ENCODE measurements at regions not wholly inside any gene's neighbourhood (a gene's known extent, or its start where the extent isn't known, plus 50 kb on each side); places are given as distances from the start of the nearest gene placed in this dataset.

- DNase-seq (ENCODE audit: low read depth): no peak
- no peak overlapping the region for H3K4me3 ChIP-seq (ENCODE audit: control insufficient read depth, low read depth, low read length)
- TF ChIP-seq, protein P1, sequence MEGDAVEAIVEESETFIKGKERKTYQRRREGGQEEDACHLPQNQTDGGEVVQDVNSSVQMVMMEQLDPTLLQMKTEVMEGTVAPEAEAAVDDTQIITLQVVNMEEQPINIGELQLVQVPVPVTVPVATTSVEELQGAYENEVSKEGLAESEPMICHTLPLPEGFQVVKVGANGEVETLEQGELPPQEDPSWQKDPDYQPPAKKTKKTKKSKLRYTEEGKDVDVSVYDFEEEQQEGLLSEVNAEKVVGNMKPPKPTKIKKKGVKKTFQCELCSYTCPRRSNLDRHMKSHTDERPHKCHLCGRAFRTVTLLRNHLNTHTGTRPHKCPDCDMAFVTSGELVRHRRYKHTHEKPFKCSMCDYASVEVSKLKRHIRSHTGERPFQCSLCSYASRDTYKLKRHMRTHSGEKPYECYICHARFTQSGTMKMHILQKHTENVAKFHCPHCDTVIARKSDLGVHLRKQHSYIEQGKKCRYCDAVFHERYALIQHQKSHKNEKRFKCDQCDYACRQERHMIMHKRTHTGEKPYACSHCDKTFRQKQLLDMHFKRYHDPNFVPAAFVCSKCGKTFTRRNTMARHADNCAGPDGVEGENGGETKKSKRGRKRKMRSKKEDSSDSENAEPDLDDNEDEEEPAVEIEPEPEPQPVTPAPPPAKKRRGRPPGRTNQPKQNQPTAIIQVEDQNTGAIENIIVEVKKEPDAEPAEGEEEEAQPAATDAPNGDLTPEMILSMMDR (IDR thresholded peaks at IDR 0.05; ENCODE audit: control insufficient read depth, insufficient read depth, low read depth, low read length, missing control alignments): no peak
Measured at GRCh38 chr7:18210788-18211187, 183.1 kb upstream of the PRPS1L1 start.

DNA sequence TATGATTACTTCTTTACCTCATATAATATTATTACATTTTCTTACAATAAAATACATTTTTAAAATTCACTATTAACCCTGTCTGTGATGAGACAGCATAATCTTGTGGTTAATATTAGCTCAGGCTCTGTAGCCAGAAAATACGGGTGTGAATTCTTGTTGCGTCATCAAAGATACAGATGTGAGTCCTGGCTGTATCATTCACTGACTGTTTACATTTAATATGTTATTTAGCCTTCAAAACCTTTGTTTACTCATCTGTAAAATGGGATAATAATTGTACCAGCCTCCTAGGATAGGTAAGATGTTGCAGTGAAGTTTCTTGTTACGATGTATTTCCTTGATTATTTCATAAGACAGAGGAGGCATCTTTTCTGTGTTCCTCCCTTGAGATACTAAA, 184.7 kb upstream of the PRPS1L1 start:
- no peak for DNase-seq (ENCODE audit: low read depth)
- TF ChIP-seq, protein P1 (IDR thresholded peaks at IDR 0.05; ENCODE audit: control insufficient read depth, insufficient read depth, low read depth, low read length, missing control alignments): no peak
- H3K4me3 ChIP-seq (ENCODE audit: control insufficient read depth, low read depth, low read length): no peak overlapping the region

DNA sequence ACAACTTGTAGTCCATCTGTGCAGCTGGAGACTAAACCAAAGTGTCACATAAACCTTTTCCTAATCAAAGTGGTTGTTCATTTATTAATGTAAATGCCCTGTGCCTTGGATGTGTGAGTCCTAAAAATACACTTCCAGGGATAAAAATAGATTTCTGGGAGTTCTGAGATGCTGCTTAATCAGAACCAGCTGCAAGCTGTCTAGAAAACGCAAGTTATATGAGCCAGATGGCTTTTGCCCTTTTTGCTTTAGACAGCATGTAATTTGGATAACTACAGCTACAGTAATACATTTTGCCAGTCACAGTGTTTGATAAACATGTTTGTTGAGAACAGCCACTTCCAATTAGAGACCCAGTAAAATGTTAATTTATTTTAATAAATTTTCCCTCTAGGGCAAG, 185.1 kb upstream of the PRPS1L1 start:
- DNase-seq (ENCODE audit: low read depth): peak; percentile 62
- no peak overlapping the region for H3K4me3 ChIP-seq (ENCODE audit: control insufficient read depth, low read depth, low read length)
- TF ChIP-seq, protein P1 (IDR thresholded peaks at IDR 0.05; ENCODE audit: control insufficient read depth, insufficient read depth, low read depth, low read length, missing control alignments): no peak

DNA sequence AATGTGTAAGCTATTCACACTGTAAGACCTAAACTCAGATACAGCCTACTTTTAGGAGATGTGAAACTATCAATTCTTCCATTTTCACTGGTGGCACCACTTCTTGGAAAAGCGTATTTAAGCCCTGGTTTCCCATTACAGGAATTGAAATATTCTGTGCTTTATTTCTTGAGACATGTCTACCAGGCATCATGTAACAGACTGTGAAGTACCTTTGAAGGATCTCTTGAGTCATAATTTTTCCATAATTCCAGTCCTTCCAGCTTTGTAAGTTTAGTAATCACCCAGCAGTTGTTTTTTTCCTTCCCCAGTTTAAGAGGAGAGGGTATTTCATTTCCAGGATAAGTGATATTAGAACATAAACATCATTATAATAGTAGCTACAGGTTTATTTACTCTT, 186.0 kb upstream of the PRPS1L1 start:
- TF ChIP-seq, protein P1 (IDR thresholded peaks at IDR 0.05; ENCODE audit: control insufficient read depth, insufficient read depth, low read depth, low read length, missing control alignments): no peak
- H3K4me3 ChIP-seq (ENCODE audit: control insufficient read depth, low read depth, low read length): no peak overlapping the region
- DNase-seq (ENCODE audit: low read depth): no peak

GRCh38 chr7:18216270-18216669, 188.6 kb upstream of the PRPS1L1 start:
- H3K4me3 ChIP-seq (ENCODE audit: control insufficient read depth, low read depth, low read length): no peak overlapping the region
- TF ChIP-seq, protein P1 (IDR thresholded peaks at IDR 0.05; ENCODE audit: control insufficient read depth, insufficient read depth, low read depth, low read length, missing control alignments): no peak
- no peak for DNase-seq (ENCODE audit: low read depth)

DNA sequence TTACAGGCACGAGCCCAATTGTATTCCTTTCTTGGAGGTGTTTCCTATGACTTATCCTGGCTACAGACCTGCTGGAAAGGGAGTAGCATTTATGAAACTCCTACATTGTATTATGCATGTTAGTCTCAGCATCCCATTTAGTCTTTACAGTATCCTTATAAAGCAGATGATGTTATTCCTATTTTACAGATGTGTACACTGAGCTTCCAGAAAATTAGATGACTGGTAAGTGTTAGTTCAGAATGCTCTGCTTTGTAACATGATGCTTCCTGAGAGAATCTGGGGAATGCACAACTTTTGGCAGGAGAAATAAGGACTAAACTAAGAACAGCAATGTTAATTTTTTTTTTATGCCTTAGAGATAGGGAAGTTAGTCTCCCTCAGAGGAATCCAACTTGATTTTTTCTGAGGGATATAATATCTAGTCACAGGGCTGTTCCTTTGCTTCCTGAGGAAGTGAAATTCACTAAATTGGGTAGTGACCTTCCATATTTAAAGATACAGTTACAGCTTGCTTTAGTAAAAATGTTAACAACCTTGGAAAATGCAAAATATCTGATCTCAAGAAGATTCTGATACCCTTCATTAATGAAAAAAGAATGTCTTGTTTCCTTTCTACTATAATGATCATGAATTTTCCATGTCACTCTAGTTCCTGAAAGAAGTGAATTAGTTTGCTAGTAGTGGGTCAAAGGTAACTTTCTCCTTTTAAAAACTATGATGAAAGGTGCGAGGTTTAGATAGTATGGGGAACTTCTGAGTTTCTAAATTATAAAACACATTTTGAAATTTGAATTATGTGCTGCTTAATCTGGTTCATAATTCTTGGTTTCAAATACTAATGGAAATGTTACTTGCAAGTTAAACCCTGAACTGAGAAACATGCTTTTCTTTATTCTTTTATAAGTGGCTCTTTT, 194.0 kb upstream of the PRPS1L1 start:
- DNase-seq (ENCODE audit: low read depth): no peak
- TF ChIP-seq, protein P1 (IDR thresholded peaks at IDR 0.05; ENCODE audit: control insufficient read depth, insufficient read depth, low read depth, low read length, missing control alignments): no peak
- no peak overlapping the region for H3K4me3 ChIP-seq (ENCODE audit: control insufficient read depth, low read depth, low read length)

Measured in AG09309 (cell line).